ENCODE measurements at regions not wholly inside any gene's neighbourhood (a gene's known extent, or its start where the extent isn't known, plus 50 kb on each side); places are given as distances from the start of the nearest gene placed in this dataset.

DNA sequence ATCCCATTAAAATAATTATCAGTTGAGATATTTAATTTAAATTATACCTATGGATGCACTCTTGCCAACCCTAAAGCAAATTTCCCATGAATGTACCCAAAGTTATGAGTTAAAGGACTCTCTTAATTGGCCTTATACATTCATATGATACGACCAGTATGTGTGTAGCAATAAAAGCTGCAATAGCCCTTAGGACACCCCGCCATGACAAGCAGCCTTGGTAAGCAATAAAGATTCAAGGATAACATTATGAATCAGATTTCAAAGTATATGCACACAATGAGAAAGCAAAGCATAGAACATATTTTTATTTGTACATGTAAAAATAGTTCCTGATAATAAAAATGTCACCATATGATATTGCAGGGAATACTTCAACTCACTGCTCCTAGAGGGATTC lies 1699.3 kb upstream of the CDH9 start:
- Mint-ChIP-seq H3K27ac (no peak overlapping the region), H3K4me1 (no peaks in the 10 kb centered on the region), H3K4me3 (no peak overlapping the region), H3K9me3 (peaks cover 10 to 15% of the 10 kb centered on the region in 2 donors), H3K27me3 (ENCODE audit: low read depth in 2 of 2) (no peaks in the 10 kb centered on the region), H3K36me3 (peaks cover 12% of the 10 kb centered on the region)
- H3K36me3 ChIP-seq (ENCODE audit: control insufficient read depth, insufficient read depth, low read length): no peaks in the 10 kb centered on the region
- no peak overlapping the region for H3K4me3 ChIP-seq (ENCODE audit: low read length)
- H3K4me1 ChIP-seq (ENCODE audit: control insufficient read depth, insufficient read depth, low read length): no peaks in the 10 kb centered on the region
- DNase-seq: no peak
- WGBS (ENCODE audit: insufficient coverage): no CpG with 5 or more reads among the region's 2 CpGs
- peaks cover 4% of the 10 kb centered on the region for H3K9me3 ChIP-seq (ENCODE audit: control insufficient read depth, insufficient read depth, low read length)
- no peak for ATAC-seq
- H3K27me3 ChIP-seq (ENCODE audit: control insufficient read depth, insufficient read depth, low read length): no peaks in the 10 kb centered on the region
- TF ChIP-seq, protein P1, sequence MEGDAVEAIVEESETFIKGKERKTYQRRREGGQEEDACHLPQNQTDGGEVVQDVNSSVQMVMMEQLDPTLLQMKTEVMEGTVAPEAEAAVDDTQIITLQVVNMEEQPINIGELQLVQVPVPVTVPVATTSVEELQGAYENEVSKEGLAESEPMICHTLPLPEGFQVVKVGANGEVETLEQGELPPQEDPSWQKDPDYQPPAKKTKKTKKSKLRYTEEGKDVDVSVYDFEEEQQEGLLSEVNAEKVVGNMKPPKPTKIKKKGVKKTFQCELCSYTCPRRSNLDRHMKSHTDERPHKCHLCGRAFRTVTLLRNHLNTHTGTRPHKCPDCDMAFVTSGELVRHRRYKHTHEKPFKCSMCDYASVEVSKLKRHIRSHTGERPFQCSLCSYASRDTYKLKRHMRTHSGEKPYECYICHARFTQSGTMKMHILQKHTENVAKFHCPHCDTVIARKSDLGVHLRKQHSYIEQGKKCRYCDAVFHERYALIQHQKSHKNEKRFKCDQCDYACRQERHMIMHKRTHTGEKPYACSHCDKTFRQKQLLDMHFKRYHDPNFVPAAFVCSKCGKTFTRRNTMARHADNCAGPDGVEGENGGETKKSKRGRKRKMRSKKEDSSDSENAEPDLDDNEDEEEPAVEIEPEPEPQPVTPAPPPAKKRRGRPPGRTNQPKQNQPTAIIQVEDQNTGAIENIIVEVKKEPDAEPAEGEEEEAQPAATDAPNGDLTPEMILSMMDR (IDR thresholded peaks at IDR 0.05): no peak
- intact Hi-C loops (cut with micrococcal nuclease): no loop called here
- H3K27ac ChIP-seq (ENCODE audit: low read length): no peak overlapping the region

DNA sequence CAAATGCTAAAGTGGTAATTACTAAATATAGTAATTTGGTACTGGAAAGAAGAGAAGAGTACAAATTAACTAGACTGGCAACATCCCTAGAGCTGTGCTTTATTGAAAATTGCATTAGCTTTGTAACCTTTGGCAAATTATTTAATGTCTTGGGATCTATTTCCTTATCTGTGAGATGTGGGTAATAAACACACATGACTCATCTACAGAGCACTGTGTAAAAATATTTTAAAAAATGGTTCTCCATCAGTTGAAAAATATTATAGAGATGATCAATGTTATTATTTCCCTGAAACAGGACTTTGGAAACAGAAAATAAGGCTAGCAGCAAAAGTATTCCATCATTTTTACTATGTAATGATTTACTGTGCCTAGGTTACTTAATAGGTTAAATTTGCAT lies 1698.8 kb upstream of the CDH9 start:
- Histone ChIP-seq H3K36me3 (ENCODE audit: control insufficient read depth, insufficient read depth, low read length) (no peaks in the 10 kb centered on the region), H3K27me3 (ENCODE audit: control insufficient read depth, insufficient read depth, low read length) (no peaks in the 10 kb centered on the region), H3K27ac (ENCODE audit: low read length) (no peak overlapping the region), H3K4me3 (ENCODE audit: low read length) (no peak overlapping the region), H3K9me3 (ENCODE audit: control insufficient read depth, insufficient read depth, low read length) (peaks cover 4% of the 10 kb centered on the region), H3K4me1 (ENCODE audit: control insufficient read depth, insufficient read depth, low read length) (no peaks in the 10 kb centered on the region)
- H3K27me3 Mint-ChIP-seq (ENCODE audit: low read depth in 2 of 2): no peaks in the 10 kb centered on the region
- no peak overlapping the region for H3K27ac Mint-ChIP-seq
- DNase-seq (no peak), ATAC-seq (no peak)
- H3K36me3 Mint-ChIP-seq: peaks cover 12% of the 10 kb centered on the region
- peaks cover 10 to 15% of the 10 kb centered on the region in 2 donors for H3K9me3 Mint-ChIP-seq
- intact Hi-C loops (cut with micrococcal nuclease): no loop called here
- H3K4me3 Mint-ChIP-seq: no peak overlapping the region
- TF ChIP-seq, protein P1 (IDR thresholded peaks at IDR 0.05): no peak
- no peaks in the 10 kb centered on the region for H3K4me1 Mint-ChIP-seq

DNA sequence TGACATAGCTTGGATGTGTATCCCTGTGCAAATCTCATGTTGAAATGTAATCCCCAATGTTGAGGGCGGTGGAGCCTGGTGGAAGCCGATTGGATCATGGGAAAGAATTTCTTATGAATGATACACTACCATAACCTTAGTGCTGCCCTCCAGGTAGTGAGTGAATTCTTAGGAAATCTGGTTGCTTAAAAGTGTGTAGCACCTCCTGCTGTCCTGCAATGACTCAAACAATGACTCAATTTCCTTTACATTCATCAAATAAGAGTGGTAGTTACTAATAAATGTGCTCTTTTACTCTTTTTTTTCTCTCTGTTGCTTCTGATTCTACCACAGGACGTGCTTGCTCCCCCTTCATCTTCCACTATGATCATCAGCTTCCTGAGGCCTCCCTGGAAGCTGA lies 1696.0 kb upstream of the CDH9 start:
- Histone ChIP-seq H3K27ac (ENCODE audit: low read length) (no peak overlapping the region), H3K4me3 (ENCODE audit: low read length) (no peak overlapping the region), H3K27me3 (ENCODE audit: control insufficient read depth, insufficient read depth, low read length) (no peaks in the 10 kb centered on the region), H3K36me3 (ENCODE audit: control insufficient read depth, insufficient read depth, low read length) (no peaks in the 10 kb centered on the region), H3K9me3 (ENCODE audit: control insufficient read depth, insufficient read depth, low read length) (peaks cover 4% of the 10 kb centered on the region), H3K4me1 (ENCODE audit: control insufficient read depth, insufficient read depth, low read length) (no peaks in the 10 kb centered on the region)
- 33% methylated on average over 1 of the region's 3 CpGs for WGBS (ENCODE audit: insufficient coverage)
- H3K36me3 Mint-ChIP-seq: peaks cover 12% of the 10 kb centered on the region
- TF ChIP-seq, protein P1 (IDR thresholded peaks at IDR 0.05): no peak
- intact Hi-C loops (cut with micrococcal nuclease): no loop called here
- H3K4me1 Mint-ChIP-seq: no peaks in the 10 kb centered on the region
- no peak overlapping the region for H3K4me3 Mint-ChIP-seq
- peaks cover 13 to 14% of the 10 kb centered on the region in 2 donors for H3K9me3 Mint-ChIP-seq
- no peaks in the 10 kb centered on the region for H3K27me3 Mint-ChIP-seq (ENCODE audit: low read depth in 2 of 2)
- ATAC-seq: no peak
- DNase-seq: no peak
- no peak overlapping the region for H3K27ac Mint-ChIP-seq

DNA sequence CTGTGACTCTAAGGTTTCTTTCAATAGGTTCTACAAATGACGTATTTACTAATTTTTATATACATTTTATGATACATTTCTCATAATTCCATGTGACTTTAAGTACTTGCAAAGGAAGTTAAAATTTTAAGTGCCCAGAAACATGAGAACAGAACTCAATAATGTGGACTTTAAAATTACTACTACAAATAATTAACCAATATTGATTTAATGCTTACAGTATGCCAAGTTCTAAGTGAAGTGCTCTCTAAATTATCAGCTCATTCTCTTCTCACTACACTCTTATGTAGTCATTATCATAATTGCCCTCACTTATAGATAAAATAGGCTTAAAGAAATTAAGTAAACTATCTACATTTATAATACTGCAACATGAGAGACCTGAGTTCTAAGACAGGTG lies 1690.7 kb upstream of the CDH9 start:
- Mint-ChIP-seq H3K4me3 (no peak overlapping the region), H3K9me3 (peaks cover 16 to 18% of the 10 kb centered on the region in 2 donors), H3K27me3 (ENCODE audit: low read depth in 2 of 2) (no peaks in the 10 kb centered on the region), H3K36me3 (peaks cover under 1% of the 10 kb centered on the region), H3K4me1 (no peaks in the 10 kb centered on the region), H3K27ac (no peak overlapping the region)
- Histone ChIP-seq H3K4me3 (ENCODE audit: low read length) (no peak overlapping the region), H3K27ac (ENCODE audit: low read length) (no peak overlapping the region), H3K4me1 (ENCODE audit: control insufficient read depth, insufficient read depth, low read length) (no peaks in the 10 kb centered on the region), H3K9me3 (ENCODE audit: control insufficient read depth, insufficient read depth, low read length) (peaks cover 3% of the 10 kb centered on the region), H3K27me3 (ENCODE audit: control insufficient read depth, insufficient read depth, low read length) (no peaks in the 10 kb centered on the region), H3K36me3 (ENCODE audit: control insufficient read depth, insufficient read depth, low read length) (no peaks in the 10 kb centered on the region)
- DNase-seq (no peak), ATAC-seq (no peak)
- intact Hi-C loops (cut with micrococcal nuclease): no loop called here
- TF ChIP-seq, protein P1 (IDR thresholded peaks at IDR 0.05): no peak
- no CpG with 5 or more reads among the region's 1 CpG for WGBS (ENCODE audit: insufficient coverage)
